ENCODE measurements at regions not wholly inside any gene's neighbourhood (a gene's known extent, or its start where the extent isn't known, plus 50 kb on each side); places are given as distances from the start of the nearest gene placed in this dataset.

GRCh38 chr9:1948541-1948940, 66.6 kb upstream of the SMARCA2 start:
- no peaks in the 10 kb centered on the region for H3K36me3 Mint-ChIP-seq (ENCODE audit: low read depth)
- no peak for DNase-seq (ENCODE audit: low spot score)
- Histone ChIP-seq H2AFZ (no peak overlapping the region), H4K20me1 (replicated peaks; ENCODE audit: insufficient read depth) (no peaks in the 10 kb centered on the region), H3K79me2 (replicated peaks; ENCODE audit: insufficient read depth) (no peaks in the 10 kb centered on the region), H3K4me2 (no peak overlapping the region), H3K4me1 (ENCODE audit: insufficient read depth) (peaks cover 47% of the 10 kb centered on the region), H3F3A (replicated peaks; ENCODE audit: low read depth) (no peaks in the 10 kb centered on the region), H3K9me2 (ENCODE audit: insufficient read depth) (peaks cover 6% of the 10 kb centered on the region; the same call in 1 of the 2 replicates), H3K27ac (ENCODE audit: low read depth) (no peak overlapping the region), H3K36me3 (ENCODE audit: insufficient read depth) (no peaks in the 10 kb centered on the region), H3K4me3 (no peak overlapping the region), H3K27me3 (ENCODE audit: insufficient read depth) (no peaks in the 10 kb centered on the region)
- no peak overlapping the region for H3K4me3 Mint-ChIP-seq
- no peak for ATAC-seq
- no peaks in the 10 kb centered on the region for H3K27me3 Mint-ChIP-seq (ENCODE audit: insufficient read depth, low read depth, poor library complexity)
- no peak overlapping the region for H3K27ac Mint-ChIP-seq
- H3K9me3 Mint-ChIP-seq = no peaks in the 10 kb centered on the region
- peaks cover 10% of the 10 kb centered on the region; the same call in 2 of the 3 replicates for H3K4me1 Mint-ChIP-seq
- TF ChIP-seq ETS1 (IDR thresholded peaks at IDR 0.05) (no peak), ZNF331 (CRISPR knock-in tag; IDR thresholded peaks at IDR 0.05; ENCODE audit: low read depth) (no peak), STAT1 (IDR thresholded peaks at IDR 0.05; ENCODE audit: unreplicated experiment) (no peak), ZNF114 (CRISPR knock-in tag; IDR thresholded peaks at IDR 0.05) (no peak), CREB1 (CRISPR knock-in tag; IDR thresholded peaks at IDR 0.05; ENCODE audit: low read depth) (no peak), NANOG (IDR thresholded peaks at IDR 0.05; ENCODE audit: borderline replicate concordance) (no peak), ZNF462 (CRISPR knock-in tag; IDR thresholded peaks at IDR 0.05) (no peak), EZH2phosphoT487 (IDR thresholded peaks at IDR 0.05; ENCODE audit: unreplicated experiment) (no peak), EZH2 (IDR thresholded peaks at IDR 0.05; ENCODE audit: low read depth, unreplicated experiment) (no peak), POLR2AphosphoS5 (IDR thresholded peaks at IDR 0.05; ENCODE audit: low read depth) (no peak), CTCF (conservative IDR thresholded peaks at IDR 0.05; ENCODE audit: low read depth in 2 of 2) (no peak), REST (IDR thresholded peaks at IDR 0.05; ENCODE audit: unreplicated experiment) (no peak), JUNB (IDR thresholded peaks at IDR 0.05; ENCODE audit: unreplicated experiment) (no peak)

All from GM23338 (cell line).